ENCODE measurements at regions not wholly inside any gene's neighbourhood (a gene's known extent, or its start where the extent isn't known, plus 50 kb on each side); places are given as distances from the start of the nearest gene placed in this dataset.

DNA sequence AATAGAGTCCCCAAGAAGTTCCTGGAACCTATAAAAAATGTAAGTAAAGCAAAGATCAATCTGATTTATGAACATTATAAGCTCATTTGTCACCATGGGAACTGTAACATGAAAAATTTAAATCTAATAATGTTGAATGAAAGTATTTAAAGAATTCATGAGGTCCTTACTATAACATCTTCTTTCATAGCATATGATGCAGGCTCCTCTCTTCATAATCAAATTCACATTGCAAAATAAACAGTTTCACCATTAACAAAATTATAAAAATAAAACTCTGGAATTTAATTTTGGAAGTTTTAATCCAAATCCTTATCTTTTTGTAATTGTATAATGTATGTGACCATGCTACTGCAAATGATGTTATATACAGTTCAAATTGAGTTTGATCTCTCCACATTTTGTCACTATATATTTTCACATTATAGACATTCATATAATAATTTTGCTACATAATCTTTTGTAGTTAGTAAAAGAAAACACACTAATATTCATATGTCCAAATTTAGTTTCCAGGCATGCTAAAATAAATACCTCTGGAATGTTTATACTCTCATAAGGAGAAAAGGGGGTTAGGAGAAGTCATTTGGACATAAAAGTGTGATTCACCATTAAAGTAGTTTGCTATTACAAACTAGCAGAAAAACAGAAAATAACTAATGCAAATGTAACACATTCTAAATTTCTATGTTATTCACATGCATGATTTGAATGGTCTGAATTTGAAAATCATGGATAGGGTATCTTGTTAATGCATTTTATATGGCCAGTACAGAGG, 954.1 kb downstream of the DSC3 start:
- DNase-seq, result no peak

DNA sequence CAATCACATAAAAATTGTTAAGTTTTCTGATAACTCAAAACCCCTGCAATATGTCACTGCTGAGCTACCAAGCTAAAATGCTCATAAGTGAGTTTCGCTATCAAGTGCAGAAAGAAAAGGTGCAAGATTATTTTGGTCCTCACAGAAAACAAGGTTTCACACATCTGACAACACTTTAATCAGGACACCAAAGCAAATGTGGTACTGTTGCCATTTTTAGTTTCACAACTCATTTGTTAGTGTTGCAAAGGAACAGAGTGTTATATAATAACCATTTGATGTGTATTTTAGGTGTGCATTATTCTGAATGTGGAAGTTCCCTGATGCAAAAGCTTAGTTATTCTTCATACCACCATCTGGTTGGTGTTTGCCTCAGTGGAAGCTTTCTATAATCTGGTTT, 956.2 kb downstream of the DSC3 start:
- DNase-seq, result no peak

DNA sequence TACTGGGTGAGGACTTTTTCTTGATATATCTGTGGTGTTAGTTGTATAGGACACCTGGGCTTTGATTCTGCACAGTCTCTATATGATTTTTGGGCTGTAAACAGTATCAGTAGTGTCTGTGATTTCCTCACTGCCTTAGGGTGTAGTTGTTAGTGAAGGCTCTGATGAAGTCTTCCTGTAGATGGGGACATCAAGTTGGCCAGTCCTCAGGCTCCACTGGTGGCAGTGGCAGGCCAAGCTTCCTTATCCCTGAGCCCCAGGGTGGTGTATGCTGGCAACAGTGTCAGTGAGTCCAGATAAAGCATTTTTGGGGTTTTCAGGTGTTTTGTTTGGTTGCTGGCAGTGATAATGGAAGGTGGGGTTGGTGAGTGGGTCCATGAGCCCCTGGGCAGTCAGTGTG, 961.4 kb downstream of the DSC3 start:
- DNase-seq, result no peak

- DNase-seq, result no peak
Observed at GRCh38 chr18:30072609-30073385, 969.7 kb downstream of the DSC3 start.

DNA sequence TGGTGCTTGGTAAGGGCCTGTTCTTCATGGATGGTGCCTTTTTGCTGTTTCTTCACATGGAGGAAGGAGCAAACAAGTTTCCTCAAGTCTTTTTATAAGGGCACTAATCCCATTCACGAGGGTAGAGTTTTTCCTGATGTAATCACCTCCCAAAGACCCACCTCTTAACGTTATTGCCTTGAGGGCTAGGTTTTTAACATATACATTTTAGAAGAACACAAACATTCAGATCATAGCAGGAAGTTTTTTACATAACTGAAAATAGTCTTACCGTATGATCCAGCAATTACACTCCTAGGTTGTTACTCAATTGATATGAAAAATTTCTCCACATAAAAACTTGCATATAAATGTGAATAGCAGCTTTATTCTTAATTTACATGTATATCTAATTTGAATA, 976.3 kb downstream of the DSC3 start:
- no peak for DNase-seq

GRCh38 chr18:30057398-30057797, 985.1 kb downstream of the DSC3 start:
- DNase-seq, result no peak

DNA sequence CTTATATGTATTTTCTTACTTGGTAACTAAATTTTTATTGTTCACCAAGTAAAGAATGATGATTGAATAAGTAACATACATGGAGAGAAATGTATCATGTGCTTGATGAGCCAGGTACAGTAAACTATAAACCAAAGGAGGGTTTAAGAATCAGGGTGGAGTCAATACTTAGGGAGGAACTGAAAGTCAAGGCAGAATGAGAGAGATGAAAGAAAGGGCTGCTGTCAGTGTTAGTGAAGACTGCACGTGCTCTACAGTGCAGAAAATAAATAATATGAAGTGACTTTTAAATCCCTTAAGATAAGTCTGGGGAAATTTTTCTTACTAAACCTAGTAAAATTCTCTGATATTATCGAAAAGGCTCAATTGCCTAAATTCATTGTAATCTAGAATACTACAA, 986.0 kb downstream of the DSC3 start:
- no peak for DNase-seq

GRCh38 chr18:30044496-30044895, 998.0 kb downstream of the DSC3 start:
- no peak for DNase-seq

DNA sequence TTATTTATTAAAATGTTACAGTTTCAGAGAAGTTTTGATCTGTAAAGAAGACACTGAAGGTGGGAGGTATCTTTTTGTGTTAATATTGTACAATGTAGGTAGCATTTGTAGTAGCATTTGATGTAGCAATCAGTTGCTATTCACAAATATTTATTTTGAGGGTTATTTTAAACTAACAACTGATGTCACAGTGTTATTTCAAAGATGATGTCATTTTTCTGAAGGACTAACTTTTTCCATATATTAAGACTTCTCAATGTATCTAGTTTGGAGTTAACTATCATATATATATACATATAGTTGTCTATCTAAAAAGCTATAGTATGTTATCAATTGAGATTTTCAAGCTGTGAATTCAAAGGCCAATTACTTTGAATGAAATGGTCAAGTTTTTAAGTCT, 1003.3 kb downstream of the DSC3 start:
- no peak for DNase-seq

DNA sequence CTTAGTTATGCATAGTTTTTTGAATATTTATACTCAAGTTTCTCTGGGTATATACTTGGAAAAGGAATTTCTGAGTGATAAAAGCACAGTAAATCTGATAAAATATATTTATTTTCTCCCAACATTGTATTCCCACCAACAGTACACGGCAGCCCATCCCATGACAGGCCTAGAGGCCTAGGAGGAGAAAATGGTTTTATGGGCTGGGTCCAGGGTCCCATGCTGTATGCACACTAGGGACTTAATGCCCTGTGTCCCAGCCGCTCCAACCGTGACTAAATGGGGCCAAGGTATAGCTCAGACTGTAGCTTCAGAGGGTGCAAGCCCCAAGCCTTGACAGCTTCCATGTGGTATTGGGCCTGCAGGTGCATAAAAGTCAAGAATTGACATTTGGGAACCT, 1007.7 kb downstream of the DSC3 start:
- no peak for DNase-seq

DNA sequence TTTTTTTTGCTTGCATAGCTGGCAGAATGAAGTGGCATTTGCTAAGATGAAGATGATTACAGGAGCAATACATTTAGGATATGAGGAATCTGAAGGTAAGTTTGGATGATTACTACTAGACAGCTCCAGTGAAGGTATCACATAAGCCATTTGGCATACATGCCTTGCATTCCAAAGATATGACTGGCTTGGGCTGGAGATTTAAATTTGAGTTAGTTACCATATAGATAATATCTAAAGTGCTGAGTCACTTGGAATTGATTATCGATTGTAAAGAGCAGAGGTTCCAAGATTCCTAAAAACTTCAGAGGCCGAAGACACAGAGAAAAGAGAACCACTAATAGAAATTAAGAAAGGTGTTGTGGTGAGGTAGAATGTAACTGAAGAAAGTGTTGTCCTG, 1026.4 kb downstream of the DSC3 start:
- no peak for DNase-seq

- DNase-seq, result no peak
Observed at GRCh38 chr18:30004965-30005364, 1037.6 kb downstream of the DSC3 start.

- DNase-seq, result no peak
Observed at GRCh38 chr18:29982218-29982617, 1060.3 kb downstream of the DSC3 start.

DNA sequence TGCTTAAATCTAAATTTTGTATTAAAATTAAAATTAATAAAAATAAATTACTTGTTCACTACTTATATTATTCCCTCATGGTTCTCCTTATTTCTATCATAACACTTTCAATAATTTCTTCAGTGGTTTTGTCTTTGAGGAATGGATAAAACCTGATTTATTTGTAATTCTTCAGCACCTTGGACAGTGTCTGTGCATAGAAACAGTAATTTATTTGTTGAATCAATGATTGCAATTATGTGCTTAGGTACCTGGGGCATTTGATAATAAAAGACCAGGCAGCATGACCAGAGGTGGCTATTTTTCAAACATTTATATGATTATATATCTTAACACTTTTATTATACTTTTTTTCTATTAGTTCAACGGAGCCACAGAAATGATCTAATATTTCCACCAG, 1062.7 kb downstream of the DSC3 start:
- no peak for DNase-seq

GRCh38 chr18:29969876-29970275, 1072.7 kb downstream of the DSC3 start:
- no peak for DNase-seq

- DNase-seq, result no peak
Observed at GRCh38 chr18:29962579-29962978, 1080.0 kb downstream of the DSC3 start.

- DNase-seq, result no peak
Observed at GRCh38 chr18:29960539-29960938, 1082.0 kb downstream of the DSC3 start.

DNA sequence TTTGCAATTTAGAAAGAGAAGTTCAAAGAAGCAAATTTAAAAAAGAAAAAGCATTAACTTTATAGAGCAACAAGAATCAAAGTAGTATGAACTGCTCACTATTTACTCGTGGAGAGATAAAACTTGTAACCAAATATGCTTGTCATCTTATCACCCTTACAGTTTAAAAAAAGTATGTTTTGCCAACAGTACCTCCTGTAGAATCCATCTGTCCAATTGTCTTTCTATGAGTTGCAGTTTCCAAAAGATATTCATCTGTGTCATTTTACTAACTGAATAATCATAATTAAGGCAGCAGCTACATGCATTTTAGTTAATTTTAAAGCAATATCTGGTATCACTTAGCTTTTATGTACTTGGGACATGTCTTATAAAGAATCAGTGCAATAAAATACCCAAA, 1112.3 kb downstream of the DSC3 start:
- no peak for DNase-seq

DNA sequence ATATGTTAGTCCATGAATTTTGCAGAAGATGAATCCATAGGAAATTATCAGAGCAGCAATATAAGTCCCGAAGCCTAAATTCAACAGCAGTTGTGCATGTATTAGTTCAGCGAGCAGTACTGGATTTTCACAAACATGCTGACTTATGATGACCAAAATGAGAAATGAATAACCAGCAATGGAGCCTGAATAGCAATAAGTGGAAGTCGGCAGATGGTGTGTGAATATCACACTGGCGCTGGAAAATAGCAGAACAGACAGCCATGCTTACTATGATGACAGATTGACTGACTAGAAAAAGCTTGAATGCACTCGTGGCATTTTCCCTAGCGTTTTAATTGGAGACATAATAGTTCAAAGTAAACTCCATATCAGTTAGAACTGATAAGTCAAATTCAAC, 1114.5 kb downstream of the DSC3 start:
- no peak for DNase-seq

DNA sequence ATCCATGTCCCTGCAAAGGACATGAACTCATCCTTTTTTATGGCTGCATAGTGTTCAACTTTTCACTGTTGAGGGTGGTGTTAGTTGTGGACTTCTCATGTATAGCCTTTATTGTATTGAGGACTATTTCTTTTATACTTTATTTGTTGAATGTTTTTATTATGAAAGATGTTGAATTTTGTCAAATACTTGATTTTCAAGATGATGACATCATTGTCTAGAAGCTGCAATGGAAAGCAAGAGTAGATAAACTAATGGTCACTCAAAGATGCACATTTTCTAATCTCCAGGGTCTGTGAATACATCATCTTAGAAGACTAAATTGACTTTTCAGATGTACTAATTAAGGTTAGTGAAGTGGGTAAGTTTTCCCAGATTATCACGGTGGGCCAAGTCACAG, 1117.0 kb downstream of the DSC3 start:
- no peak for DNase-seq

- no peak for DNase-seq
Observed at GRCh38 chr18:29912351-29912750, 1130.2 kb downstream of the DSC3 start.

- no peak for DNase-seq
Observed at GRCh38 chr18:29892960-29893558, 1149.5 kb downstream of the DSC3 start.

- no peak for DNase-seq
Observed at GRCh38 chr18:29883114-29883513, 1159.4 kb downstream of the DSC3 start.

Measured in nucleus accumbens (tissue), 56 donors.